PC-9 (cell line): ENCODE measurements at regions not wholly inside any gene's neighbourhood (a gene's known extent, or its start where the extent isn't known, plus 50 kb on each side); places are given as distances from the start of the nearest gene placed in this dataset.

Source experiments
- CTCF ChIP-seq: fragments of 200-600 bp; sonication (generic); conservative IDR thresholded peaks from 2 replicates; pipeline ENCODE4 v1.6.1; 2017; ENCODE audit warnings: mixed run types, antibody characterized with exemption, mild to moderate bottlenecking, moderate library complexity
- EZH2 ChIP-seq: fragments of 200-600 bp; sonication (generic); IDR thresholded peaks from 2 replicates; pipeline ENCODE4 v1.8.0; 2017; ENCODE audit warnings: antibody characterized with exemption, low read depth

- TF ChIP-seq CTCF (no peak), EZH2 (no peak)
Measured at GRCh38 chr3:101984356-101984755, 135.0 kb downstream of the NFKBIZ start.
